ENCODE measurements at regions not wholly inside any gene's neighbourhood (a gene's known extent, or its start where the extent isn't known, plus 50 kb on each side); places are given as distances from the start of the nearest gene placed in this dataset.
"Not testable (repeated sequence)": the region's sequence is repeated elsewhere in the genome, so short reads cannot be mapped to it uniquely, and the experiment has no call there.

DNA sequence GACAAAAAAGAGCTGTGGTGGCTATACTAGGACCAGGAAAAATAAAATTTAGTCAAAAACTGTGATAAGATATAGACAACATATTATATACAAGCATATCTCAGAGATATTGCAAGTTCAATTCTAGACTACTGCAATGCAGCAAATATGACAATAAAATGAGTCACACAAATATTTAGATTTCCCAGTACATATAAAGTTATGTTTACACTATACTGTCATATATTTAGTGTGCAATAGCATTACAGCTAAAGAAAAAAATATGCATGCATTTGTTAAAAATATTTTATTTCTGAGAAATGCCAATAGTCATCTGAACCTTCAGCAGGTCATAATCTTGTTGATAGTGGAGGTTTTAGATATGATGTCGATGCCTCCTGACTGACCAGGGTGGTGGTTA is 72.1 kb downstream of the AKR1C4 start:
- DNase-seq (ENCODE audit: low read depth): no peak

DNA sequence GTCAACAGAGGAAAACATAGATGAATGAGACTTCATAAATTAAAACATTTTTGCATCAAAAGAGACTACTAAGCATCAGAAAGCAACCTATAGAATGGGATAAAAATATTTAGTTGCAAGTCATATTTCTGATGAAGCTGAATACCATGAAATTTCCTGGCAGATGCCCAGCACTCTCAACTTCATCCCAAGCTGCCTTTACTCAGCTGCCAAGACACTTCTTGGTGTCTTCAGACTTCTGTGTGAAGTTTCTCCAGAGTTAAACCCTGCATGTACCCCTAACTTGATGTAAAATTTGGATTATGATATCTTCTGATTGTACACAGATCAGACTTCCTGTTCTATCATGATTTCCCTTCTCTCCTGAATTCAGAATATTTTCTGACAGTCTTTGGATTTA is 73.2 kb downstream of the AKR1C4 start:
- no peak for DNase-seq (ENCODE audit: low read depth)

DNA sequence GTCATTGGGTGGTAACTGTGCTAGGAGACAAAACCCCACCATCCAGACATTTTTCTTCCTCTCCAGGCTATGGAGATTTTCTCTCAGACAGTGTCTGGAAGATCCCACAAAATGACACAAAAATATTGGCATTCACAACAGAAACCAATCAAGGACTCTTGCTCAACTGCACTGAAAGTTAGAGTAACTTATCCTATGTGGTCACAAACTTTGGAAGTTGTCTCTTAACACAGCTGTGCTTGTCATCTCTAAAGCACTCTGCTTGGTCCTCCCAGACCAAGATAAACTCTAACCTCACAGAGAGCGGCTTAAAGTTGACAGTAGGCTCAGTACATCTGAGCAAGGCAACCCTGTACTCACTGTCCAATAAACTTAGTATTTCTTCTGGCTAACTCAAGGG is 74.9 kb downstream of the AKR1C4 start:
- DNase-seq (ENCODE audit: low read depth): no peak

DNA sequence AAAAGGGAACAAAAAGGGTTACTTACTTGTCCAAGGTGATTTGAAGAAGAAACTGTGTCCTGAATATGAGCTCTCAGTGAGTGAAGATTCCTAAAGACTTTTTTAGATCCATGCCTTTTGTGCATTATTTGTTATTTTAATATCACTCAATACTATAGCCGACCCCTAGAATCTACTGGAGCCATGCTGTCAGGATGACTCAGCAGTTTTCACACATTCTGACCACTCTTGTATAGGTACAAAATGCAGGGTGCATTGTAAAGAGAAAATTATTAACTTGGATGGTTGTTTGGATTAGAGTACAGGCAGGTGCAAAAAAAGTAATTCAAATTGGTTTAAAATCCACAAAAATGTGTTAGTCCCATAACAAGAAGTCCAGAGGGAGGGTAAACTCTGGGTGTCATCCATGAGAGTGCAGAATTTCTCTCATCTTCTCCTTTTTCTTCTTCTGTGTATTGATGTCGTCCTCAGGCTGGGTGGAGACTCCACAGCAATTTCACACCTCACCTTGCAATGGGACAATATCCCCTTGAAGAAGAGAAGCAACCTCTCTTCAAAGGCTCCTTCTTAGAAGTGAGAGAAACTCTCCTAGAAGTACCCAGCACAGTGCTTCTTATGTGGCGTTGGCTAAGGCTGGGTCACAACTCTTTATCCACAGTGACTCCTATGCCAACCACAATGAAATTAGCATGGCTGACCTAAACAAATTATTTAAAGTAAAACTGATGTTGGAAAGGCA is 75.6 kb downstream of the AKR1C4 start:
- DNase-seq (ENCODE audit: low read depth): no peak

DNA sequence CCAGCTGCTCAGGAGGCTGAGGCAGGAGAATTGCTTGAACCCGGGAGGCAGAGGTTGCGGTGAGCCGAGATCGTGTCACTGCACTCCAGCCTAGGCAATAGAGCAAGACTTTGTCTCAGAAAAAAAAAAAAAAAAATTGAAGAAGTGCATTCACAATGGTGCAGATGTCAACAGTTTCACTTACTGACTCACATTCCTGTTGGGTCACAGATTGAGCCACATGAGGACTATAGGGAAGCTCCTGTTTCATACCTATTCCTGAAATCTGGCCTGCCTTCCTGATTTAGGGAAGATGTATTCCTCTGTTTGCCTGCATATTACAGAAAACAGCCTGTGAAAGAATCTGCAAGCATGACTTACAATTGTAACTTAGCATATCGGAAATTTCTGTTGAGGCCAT is 78.2 kb downstream of the AKR1C4 start:
- DNase-seq (ENCODE audit: low read depth): no peak

DNA sequence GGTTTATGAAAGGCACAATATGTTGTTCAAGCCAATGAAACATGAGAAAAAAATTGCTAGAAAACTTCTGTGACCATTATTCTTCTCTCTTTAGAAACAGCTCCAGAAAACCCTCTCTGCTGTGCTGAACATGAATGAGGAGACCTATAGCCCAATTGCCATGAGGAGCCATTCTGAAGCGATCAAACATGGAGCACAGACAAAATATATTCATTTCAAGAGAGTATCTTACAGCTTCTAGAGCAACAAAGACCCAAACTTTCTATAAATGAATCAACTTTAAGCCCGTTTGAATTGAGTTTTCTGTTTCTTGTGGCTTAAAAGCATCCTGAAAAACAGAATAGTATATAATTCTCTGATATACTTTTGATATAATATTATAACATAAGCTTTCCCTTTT is 83.4 kb upstream of the UCN3 start:
- no peak for DNase-seq (ENCODE audit: low read depth)

GRCh38 chr10:5282137-5282536 is 82.6 kb upstream of the UCN3 start:
- no peak for DNase-seq (ENCODE audit: low read depth)

- no peak for DNase-seq (ENCODE audit: low read depth)
Observed at GRCh38 chr10:5283305-5284158, 81.2 kb upstream of the UCN3 start.

DNA sequence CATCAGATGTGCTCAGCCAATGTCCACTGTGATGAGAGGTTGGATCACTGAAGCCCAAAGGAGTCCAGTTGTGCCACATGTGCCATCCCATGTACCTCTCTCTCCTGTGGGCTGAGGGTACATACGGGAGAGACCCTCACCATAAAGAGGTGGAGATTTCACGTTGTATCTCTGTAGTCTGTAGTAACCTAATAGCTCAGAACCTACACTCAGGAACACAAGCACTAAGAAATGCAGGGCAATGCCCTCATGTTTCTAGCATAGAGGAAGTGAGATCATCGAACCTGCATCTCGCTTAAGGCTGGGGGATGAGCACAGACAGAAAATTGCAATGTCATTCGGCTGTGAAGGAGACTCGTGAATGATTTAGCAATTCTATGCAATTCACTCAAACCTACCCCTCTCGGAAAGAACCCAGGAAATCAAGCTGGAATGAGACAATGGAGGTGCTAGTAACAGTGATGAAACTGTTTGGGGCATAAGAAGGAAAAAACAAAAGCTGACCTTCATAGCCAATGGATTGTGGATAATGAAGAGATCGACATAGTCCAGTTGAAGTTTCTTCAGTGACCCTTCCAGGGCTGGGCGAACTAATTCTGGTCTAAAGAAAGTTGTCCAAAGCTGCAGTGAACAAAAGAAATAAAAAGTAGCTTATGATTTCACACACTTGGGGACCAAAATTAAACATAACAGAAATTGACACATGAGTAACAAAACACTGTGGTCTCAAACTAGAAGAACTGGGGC is 80.3 kb upstream of the UCN3 start:
- DNase-seq (ENCODE audit: low read depth): no peak

- DNase-seq (ENCODE audit: low read depth): no peak
Observed at GRCh38 chr10:5285186-5285585, 79.6 kb upstream of the UCN3 start.

DNA sequence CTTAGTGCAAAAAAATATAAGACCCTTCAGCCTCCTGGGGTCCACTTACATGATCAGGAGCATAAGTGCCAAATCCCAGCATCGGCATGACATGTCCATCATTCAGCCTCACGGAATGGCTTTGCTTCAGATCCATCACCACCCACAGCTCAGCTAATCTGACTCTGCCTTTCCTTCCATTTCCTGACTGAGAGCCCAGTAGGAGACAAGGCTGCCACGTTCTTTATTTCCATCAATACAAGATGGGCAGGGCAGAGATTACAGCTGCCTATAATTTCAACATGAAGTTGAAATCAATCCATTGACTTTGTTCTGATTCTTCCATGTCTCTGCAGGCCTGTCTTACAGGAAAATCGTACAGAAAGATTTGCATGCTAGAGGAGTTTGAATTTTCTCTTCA is 76.4 kb upstream of the UCN3 start:
- no peak for DNase-seq (ENCODE audit: low read depth)

DNA sequence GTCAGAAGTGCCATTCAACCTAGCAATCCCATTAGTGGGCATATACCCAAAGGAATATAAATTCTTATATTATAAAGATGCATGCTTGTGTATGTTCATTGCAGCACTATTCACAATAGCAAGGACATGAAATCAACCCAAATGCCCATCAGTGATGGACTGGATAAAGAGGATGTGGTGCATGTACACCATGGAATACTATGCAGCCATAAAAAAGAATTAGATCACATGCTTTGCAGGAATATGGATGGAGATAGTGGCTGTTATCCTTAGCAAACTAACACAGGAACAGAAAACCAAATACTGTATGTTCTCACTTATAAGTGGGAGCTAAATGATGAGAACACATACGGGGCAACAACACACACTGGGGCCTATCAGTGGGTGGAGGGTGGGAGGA is 75.5 kb upstream of the UCN3 start:
- not testable (repeated sequence) for DNase-seq (ENCODE audit: low read depth)

GRCh38 chr10:5291501-5292195 is 73.1 kb upstream of the UCN3 start:
- no peak for DNase-seq (ENCODE audit: low read depth)

DNA sequence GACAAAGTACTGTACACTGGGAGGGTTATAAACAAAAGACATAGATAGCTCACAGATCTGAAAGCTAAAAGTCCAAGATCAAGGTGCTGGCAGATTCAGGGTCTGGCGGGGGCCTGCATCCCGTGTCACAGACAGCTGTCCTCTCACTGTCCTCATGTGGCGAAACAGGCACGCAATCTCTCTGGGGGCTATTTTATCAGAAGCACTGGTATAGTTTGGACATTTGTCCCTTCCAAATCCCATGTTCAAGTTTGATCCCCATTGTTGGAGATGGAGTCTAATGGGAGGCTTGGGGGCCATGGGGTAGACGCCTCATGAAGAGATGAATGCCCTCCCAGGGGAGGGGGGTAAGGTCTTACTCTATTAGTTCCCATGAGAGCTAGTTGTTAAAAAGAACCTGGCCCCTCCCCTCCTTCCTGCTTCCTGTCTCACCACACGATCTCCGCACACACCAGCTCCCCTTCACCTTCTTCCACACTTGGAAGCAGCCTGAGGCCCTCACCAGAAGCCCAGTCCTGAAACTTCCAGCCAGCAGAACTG is 72.5 kb upstream of the UCN3 start:
- no peak for DNase-seq (ENCODE audit: low read depth)

- DNase-seq (ENCODE audit: low read depth): not testable (repeated sequence)
Observed at GRCh38 chr10:5292970-5293369, 71.8 kb upstream of the UCN3 start.

DNA sequence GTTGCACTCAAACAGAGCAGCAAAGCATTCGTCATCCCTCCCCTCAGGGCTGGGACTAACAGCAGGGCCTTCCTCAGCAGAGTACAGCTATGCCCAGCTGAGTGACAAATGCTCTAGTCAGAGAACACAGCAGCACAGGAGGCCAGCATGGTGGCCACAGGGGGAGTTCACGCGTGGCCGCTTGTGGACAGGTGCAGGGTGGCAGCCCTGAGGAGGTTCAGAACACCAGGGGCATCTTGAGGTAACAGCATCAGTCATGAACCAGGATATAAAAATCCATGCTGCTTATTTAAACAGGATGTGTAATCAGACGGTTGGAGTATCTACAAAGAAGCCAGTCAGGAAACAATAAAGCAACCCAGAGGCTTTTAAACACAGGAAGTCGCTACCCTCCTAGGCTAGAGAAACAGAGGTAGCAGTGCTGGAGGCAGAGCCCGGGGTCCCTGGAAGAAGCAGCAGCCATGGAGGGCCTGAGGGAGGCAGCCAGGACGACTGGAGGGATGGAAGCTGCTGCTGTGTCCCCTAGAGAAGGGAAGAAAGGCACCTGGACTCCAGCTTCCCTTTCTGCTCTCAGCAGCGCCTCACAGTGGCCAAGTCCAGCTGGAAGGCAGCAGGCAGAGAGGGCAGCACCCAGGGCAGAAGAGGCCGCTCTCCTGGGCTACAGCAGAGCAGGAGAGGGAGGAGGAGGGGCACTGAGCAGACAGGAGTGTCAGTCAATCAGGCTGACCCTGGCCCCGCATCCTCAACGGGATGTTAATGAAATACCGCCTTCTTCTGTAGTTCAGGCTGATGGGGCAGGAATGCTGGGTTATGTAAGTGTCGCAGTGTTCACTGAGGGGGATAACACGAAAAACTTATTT is 70.8 kb upstream of the UCN3 start:
- peak; percentile 64 for DNase-seq (ENCODE audit: low read depth)

DNA sequence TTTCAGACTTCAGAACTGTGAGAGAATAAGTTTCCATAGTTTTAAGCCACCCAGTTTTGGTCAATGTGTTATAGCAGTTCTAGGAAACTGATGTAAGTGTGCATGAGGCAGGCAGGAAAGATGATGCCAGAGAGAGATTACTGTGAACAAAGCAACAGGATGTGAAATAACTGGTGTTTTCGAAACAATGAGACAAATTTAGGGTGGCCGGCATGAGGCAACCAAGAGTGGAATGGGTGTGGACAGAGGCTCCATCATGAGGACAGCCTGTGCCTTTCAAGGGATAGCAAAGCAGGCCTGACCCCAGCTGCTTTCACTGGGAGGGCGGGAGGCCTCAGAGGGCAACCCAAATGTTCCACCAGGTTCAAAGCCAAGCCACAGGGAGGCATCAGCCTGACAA is 67.3 kb upstream of the UCN3 start:
- DNase-seq (ENCODE audit: low read depth): no peak

DNA sequence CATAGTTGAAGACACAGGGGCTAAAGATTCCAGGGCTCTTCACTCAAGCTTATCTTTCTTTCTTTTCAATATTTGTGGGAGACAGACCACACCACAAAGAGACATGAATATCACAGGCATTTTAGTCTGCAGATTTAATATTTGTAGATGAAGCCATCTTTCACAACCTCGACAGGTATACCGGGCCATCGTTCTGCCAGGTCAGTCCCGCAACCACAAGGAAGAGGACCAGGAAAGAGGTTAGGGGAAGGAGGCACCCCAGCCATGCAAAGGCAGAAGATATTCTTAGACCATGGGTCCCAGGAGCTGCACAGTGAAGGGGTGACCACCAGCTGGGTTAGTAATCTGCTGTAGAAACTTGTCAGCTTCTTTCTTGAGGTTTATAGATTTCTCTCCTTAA is 66.8 kb upstream of the UCN3 start:
- no peak for DNase-seq (ENCODE audit: low read depth)

DNA sequence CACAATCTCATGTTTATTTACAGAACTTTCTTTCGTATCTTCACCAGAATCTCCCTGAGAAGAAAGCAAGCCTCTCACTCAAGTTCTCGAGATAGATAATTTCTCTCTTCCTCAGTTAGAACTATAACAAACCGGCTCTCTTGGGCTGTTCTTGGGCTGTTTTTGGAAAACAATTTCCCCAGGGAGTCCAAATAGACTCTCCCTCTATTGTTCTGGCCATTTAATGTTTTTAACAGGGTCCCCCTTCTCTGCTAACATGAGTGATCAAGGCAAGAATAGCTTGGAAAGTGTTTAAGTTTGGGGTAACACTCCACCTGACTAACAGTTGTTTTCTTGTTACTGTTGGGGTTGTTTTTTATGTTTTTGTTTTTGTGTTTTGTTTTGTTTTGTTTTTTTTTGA is 64.8 kb upstream of the UCN3 start:
- no peak for DNase-seq (ENCODE audit: low read depth)

GRCh38 chr10:5303504-5303903 is 61.3 kb upstream of the UCN3 start:
- DNase-seq (ENCODE audit: low read depth): no peak

DNA sequence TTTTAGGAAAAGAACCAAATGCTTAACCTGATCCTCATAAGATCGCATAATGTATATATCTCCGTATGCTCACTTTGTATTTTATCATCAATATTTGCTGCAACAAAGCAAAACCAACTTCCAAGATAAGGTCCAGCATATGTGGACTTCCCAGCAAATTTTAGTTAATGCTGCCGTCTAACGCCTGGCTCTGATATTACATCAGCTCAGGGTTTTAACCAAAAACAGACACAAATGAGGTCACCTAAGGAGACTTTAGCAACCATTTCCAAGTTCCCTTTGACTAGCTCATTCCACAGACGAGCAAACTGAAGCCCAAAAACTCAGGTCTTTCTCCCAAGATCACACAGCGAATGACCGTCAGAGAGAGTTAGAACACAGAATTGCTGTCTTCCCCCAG is 59.4 kb upstream of the UCN3 start:
- no peak for DNase-seq (ENCODE audit: low read depth)

Measured in activated T-cell treated with anti-CD3 and anti-CD28 coated beads for 24 hours (primary cell).